HepG2 (cell line): ENCODE measurements at regions not wholly inside any gene's neighbourhood (a gene's known extent, or its start where the extent isn't known, plus 50 kb on each side); places are given as distances from the start of the nearest gene placed in this dataset.
A peak's percentile ranks its signal among the peaks of the same experiment; 100 is the strongest.

Experiments
- ATAC-seq: fragments of 200-7000 bp; cut with Tn5 transposase; 3 replicates; pipeline ENCODE4 v1.9.1; 2020; ENCODE audit warnings: mild to moderate bottlenecking, moderate library complexity
- BruUV-seq: library from RNA; stranded (reverse); fragments of 400-500 nt; replicated peaks from 2 replicates; lab custom pipeline; 2021; lab: Mats Ljungman, UMichigan
- CTCF ChIA-PET: fragments of 300-600 bp; formaldehyde crosslinking; extraction: SDS; loops from one replicate; lab custom pipeline; 2021; ENCODE audit warnings: low total read pairs, inconsistent platforms, low intra/inter-chr PET ratio; lab: Yijun Ruan, JAX
- POLR2A ChIA-PET: fragments of 350-600 bp; sonication (Branson Sonifier 250); formaldehyde crosslinking; loops from one replicate; lab custom pipeline; 2020; ENCODE audit warnings: antibody characterized with exemption, inconsistent platforms; lab: Yijun Ruan, JAX
- DNase-seq: peaks from one replicate; pipeline ENCODE4 v3.0.0-alpha.2; 2015; ENCODE audit warnings: low spot score
- FAIRE-seq: peaks from 3 replicates; lab custom pipeline; 2011; peaks lifted over from hg19 to GRCh38; lab: Jason Lieb, UNC
- H2AFZ ChIP-seq: one replicate; pipeline ENCODE4 v1.6.1; 2011; ENCODE audit warnings: low read length, inconsistent platforms
- H3K27ac ChIP-seq: fragments of 300-600 bp; 3 replicates; pipeline ENCODE4 v1.8.0; 2011; ENCODE audit warnings: mixed run types, mild to moderate bottlenecking, mixed read lengths, low read length, inconsistent platforms; ENCODE audit not compliant: insufficient read depth; ENCODE audit errors: extremely low read length
- H3K27me3 ChIP-seq, 2 experiments: fragments of 200-600 bp in 1 of 2; 2 replicates in 1 of 2; 3 replicates in 1 of 2; pipeline versions ENCODE4 v1.6.0 to v1.8.0; 2011; ENCODE audit warnings: low read length in 2 of 2, mild to moderate bottlenecking in 2 of 2, moderate library complexity in 2 of 2, inconsistent platforms in 1 of 2; ENCODE audit not compliant: insufficient read depth in 2 of 2, control insufficient read depth in 1 of 2
- H3K36me3 ChIP-seq, 2 experiments: fragments of 200-600 bp in 1 of 2; replicated peaks in 1 of 2; 2 replicates in 1 of 2; 3 replicates in 1 of 2; pipeline versions ENCODE4 v1.5.1 to v1.8.0; 2011; ENCODE audit warnings: low read length in 2 of 2, inconsistent platforms in 1 of 2; ENCODE audit not compliant: insufficient read depth in 2 of 2, control insufficient read depth in 1 of 2
- H3K4me1 ChIP-seq: 2 replicates; pipeline ENCODE4 v1.5.1; 2012; ENCODE audit warnings: low read length, inconsistent platforms; ENCODE audit not compliant: insufficient read depth
- H3K4me2 ChIP-seq: 2 replicates; pipeline ENCODE4 v1.6.0; 2011; ENCODE audit warnings: low read depth, low read length, inconsistent platforms
- H3K4me3 ChIP-seq, 3 experiments: fragments of 200-600 bp in 1 of 3; sonication (generic), shearing (Covaris generic) in 1 of 3; replicated peaks in 1 of 3; 2 replicates each; pipeline ENCODE4 v1.5.1; 2011 to 2016; ENCODE audit warnings: low read length in 3 of 3, inconsistent platforms in 2 of 3, low read depth in 2 of 3, mild to moderate bottlenecking in 2 of 3, control low read depth in 1 of 3, mixed read lengths in 1 of 3; ENCODE audit not compliant: insufficient read depth in 1 of 3
- H3K79me2 ChIP-seq: one replicate; pipeline ENCODE4 v1.6.1; 2011; ENCODE audit warnings: low read length, inconsistent platforms; ENCODE audit not compliant: insufficient read depth
- H3K9ac ChIP-seq: 2 replicates; pipeline ENCODE4 v1.6.0; 2011; ENCODE audit warnings: mild to moderate bottlenecking, low read depth, low read length, inconsistent platforms; ENCODE audit not compliant: insufficient read depth
- H3K9me3 ChIP-seq: 2 replicates; pipeline ENCODE4 v1.5.1; 2012; ENCODE audit warnings: mild to moderate bottlenecking, low read length
- H4K20me1 ChIP-seq: 2 replicates; pipeline ENCODE4 v1.6.0; 2011; ENCODE audit warnings: inconsistent platforms, mild to moderate bottlenecking, low read length, moderate library complexity; ENCODE audit not compliant: insufficient read depth
- CBX5 ChIP-seq: sonication (generic); formaldehyde crosslinking; IDR thresholded peaks from 2 replicates; pipeline ENCODE4 v1.4.0; 2020; ENCODE audit warnings: missing genetic modification reagents, borderline replicate concordance
- GLI4 ChIP-seq: sonication (generic); formaldehyde crosslinking; IDR thresholded peaks from 2 replicates; pipeline ENCODE4 v1.5.1; 2020; ENCODE audit warnings: missing genetic modification reagents, mild to moderate bottlenecking, moderate library complexity, borderline replicate concordance
- MAFF ChIP-seq: IDR thresholded peaks from 2 replicates; pipeline ENCODE4 v1.6.1; 2011; ENCODE audit warnings: low read depth, low read length, improper control_type of control experiment
- MAFK ChIP-seq, 2 experiments: IDR thresholded peaks in 1 of 2; conservative IDR thresholded peaks in 1 of 2; 2 replicates each; pipeline ENCODE4 v1.6.1; 2011; ENCODE audit warnings: improper control_type of control experiment in 2 of 2, low read length in 2 of 2
- MTF2 ChIP-seq: sonication (generic); formaldehyde crosslinking; IDR thresholded peaks from 2 replicates; pipeline ENCODE4 v1.5.0; 2020; ENCODE audit warnings: missing genetic modification reagents, borderline replicate concordance
- NFE2L2 ChIP-seq: fragments of 150-350 bp; IDR thresholded peaks from 2 replicates; pipeline ENCODE4 v1.6.1; 2014; ENCODE audit warnings: low read length
- ZNF20 ChIP-seq: sonication (generic); formaldehyde crosslinking; IDR thresholded peaks from 2 replicates; pipeline ENCODE4 v1.4.0; 2020; ENCODE audit warnings: mild to moderate bottlenecking, moderate library complexity, missing genetic modification reagents
- WGBS: methylation state at CpG from one replicate; pipeline ENCODE4 v1.1.6; 2017; ENCODE audit warnings: low lambda C conversion rate; 5-methylcytosine and 5-hydroxymethylcytosine counted together
- in situ Hi-C: cut with HindIII; loops from 2 replicates; pipeline ENCODE4 v1.10.0; 2017; ENCODE audit warnings: low pct_unique_long_range_greater_than_20kb; ENCODE audit not compliant: extremely low pct_ligation_motif_present
- intact Hi-C: fragments of 100-400 bp; cut with micrococcal nuclease; formaldehyde crosslinking; loops from one replicate; pipeline ENCODE4 v1.10.0; 2022; ENCODE audit not compliant: unreplicated experiment
- TF ChIP-seq, protein P1 (sequence below): sonication (generic); IDR thresholded peaks from 2 replicates; pipeline ENCODE4 v1.6.1; 2016; ENCODE audit warnings: low read depth, borderline replicate concordance

DNA sequence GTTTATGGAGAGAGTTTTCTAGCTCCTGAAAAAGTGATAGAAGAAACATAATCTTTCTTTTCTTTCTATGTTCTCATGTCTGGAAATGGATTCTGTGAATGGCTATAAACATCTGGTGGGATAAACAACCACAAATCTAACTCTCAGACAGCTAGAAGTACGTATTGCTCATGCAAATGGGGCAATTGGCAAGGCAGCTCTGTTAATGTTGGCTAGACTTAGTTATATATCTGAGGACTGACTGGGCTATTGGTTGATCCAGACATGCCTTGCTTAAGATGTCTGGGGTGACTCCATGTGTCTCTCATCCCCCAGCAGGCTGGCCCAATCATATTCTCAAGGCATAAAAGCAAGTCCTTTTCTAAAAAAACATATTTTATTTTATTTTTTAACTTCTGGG is 939.2 kb upstream of the NRXN1 start (continued):
- TF ChIP-seq, protein P1, sequence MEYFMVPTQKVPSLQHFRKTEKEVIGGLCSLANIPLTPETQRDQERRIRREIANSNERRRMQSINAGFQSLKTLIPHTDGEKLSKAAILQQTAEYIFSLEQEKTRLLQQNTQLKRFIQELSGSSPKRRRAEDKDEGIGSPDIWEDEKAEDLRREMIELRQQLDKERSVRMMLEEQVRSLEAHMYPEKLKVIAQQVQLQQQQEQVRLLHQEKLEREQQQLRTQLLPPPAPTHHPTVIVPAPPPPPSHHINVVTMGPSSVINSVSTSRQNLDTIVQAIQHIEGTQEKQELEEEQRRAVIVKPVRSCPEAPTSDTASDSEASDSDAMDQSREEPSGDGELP, result no peak
- TF ChIP-seq, all 625 proteins: peak for 0

DNA sequence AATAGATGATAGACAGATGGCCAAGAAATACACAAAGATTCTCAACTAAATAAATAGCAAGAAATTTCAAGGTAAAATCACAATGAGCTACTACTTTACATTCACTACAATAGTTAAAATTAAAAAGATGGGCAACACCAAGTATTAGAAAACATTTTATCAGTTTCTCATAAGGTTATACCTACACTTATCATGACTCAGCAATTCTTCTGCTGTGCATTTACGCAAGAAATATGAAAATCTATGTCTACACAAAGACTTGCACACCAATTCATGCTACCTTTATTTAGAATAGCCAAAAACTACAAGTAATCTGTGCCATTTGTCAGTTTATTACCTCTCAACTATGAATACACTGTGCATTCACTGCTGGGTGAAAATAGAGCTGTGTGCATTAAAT is 937.4 kb upstream of the NRXN1 start:
- no peaks in the 10 kb centered on the region for H4K20me1 ChIP-seq
- H3K4me3 ChIP-seq, result no peak overlapping the region
- no peaks in the 10 kb centered on the region for H3K27me3 ChIP-seq
- peaks cover 88% of the 10 kb centered on the region for H3K9me3 ChIP-seq
- WGBS, result 2% methylated on average over 1 of the region's 1 CpG
- TF ChIP-seq NFE2L2 (peak; percentile 92), MTF2 (CRISPR knock-in tag) (no peak), CBX5 (CRISPR knock-in tag) (no peak), MAFF (peak; percentile 95), MAFK (conservative IDR thresholded peaks at IDR 0.05 in 1 of 2, IDR thresholded peaks at IDR 0.05 in 1 of 2; ENCODE audit: low read length in 2 of 2) (peak; percentile 95 to 98)
- ATAC-seq, result no peak
- H3K4me2 ChIP-seq, result no peak overlapping the region
- no peak for DNase-seq
- ChIA-PET CTCF (no interaction called here), POLR2A (no interaction called here)
- no TSS peak for BruUV-seq
- no peaks in the 10 kb centered on the region for H3K36me3 ChIP-seq
- no peak overlapping the region for H3K9ac ChIP-seq
- in situ Hi-C loops, result no loop called here
- intact Hi-C loops, result no loop called here
- no peak overlapping the region for H2AFZ ChIP-seq
- no peak overlapping the region for H3K27ac ChIP-seq
- no peak for FAIRE-seq
- no peaks in the 10 kb centered on the region for H3K79me2 ChIP-seq
- H3K4me1 ChIP-seq, result no peaks in the 10 kb centered on the region

DNA sequence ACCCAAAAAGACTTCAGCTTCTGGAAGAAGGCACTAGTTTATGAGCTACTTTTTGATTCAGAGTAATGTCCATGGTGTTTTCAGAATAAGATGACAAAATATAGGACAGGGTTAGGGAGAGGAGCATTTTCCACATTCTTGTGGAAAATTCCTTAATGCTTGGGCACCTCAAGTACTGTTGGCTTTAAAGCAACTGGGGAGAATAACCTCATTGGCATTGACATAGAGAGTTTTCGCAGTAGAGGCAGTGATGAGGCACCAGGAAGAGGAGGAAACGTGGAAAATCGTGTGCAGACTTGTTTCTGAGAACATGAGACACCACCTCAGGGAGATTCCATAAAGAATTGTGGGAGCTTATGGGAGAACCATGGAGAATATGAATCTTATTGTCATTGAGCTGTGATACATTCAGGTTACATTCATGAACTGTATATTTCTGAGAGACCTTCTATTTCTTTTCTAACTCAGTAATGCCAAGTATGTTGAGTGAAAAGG is 929.0 kb upstream of the NRXN1 start:
- H2AFZ ChIP-seq, result no peak overlapping the region
- in situ Hi-C loops, result no loop called here
- CTCF ChIA-PET, result no interaction called here

More for the DNA sequence above, 929.0 kb upstream of the NRXN1 start:
- POLR2A ChIA-PET, result no interaction called here
- Histone ChIP-seq H3K9ac (no peak overlapping the region), H4K20me1 (no peaks in the 10 kb centered on the region), H3K79me2 (no peaks in the 10 kb centered on the region), H3K36me3 (no peaks in the 10 kb centered on the region)
- WGBS, result 2% methylated on average over 3 of the region's 3 CpGs
- FAIRE-seq, result no peak
- no peak for TF ChIP-seq ZNF20 (CRISPR knock-in tag)
- no peak for TF ChIP-seq GLI4 (CRISPR knock-in tag)
- TF ChIP-seq, all 625 proteins: peak for 0
- H3K27ac ChIP-seq, result no peak overlapping the region
- H3K4me3 ChIP-seq, result no peak overlapping the region
- peaks cover 73% of the 10 kb centered on the region for H3K9me3 ChIP-seq
- ATAC-seq, result no peak
- H3K4me1 ChIP-seq, result no peaks in the 10 kb centered on the region
- no peak overlapping the region for H3K4me2 ChIP-seq
- no peak for DNase-seq
- intact Hi-C loops, result no loop called here
- no peaks in the 10 kb centered on the region for H3K27me3 ChIP-seq
- no TSS peak for BruUV-seq
